ENCODE measurements at regions not wholly inside any gene's neighbourhood (a gene's known extent, or its start where the extent isn't known, plus 50 kb on each side); places are given as distances from the start of the nearest gene placed in this dataset.

GRCh38 chrX:69361311-69361845 lies 142.7 kb upstream of the NALF2 start:
- CTCF ChIA-PET, result no interaction called here
- POLR2A ChIA-PET, result no interaction called here
- no peak for TF ChIP-seq CTCF (IDR thresholded peaks at IDR 0.05; ENCODE audit: control extremely low read depth, extremely low read depth, low read depth, missing control alignments)
- DNase-seq (ENCODE audit: extremely low spot score), result no peak

GRCh38 chrX:69357317-69357716 lies 146.8 kb upstream of the NALF2 start:
- no peak for TF ChIP-seq CTCF (IDR thresholded peaks at IDR 0.05; ENCODE audit: control extremely low read depth, extremely low read depth, low read depth, missing control alignments)
- POLR2A ChIA-PET, result no interaction called here
- no peak for DNase-seq (ENCODE audit: extremely low spot score)
- CTCF ChIA-PET, result interaction anchor here (0.9 kb wide), 1 partner anchor 11 kb away, joined by 3 read pairs; no protein-coding TSS in a partner anchor

- ChIA-PET CTCF (no interaction called here), POLR2A (no interaction called here)
- peak; percentile 2 for DNase-seq (ENCODE audit: extremely low spot score)
- no peak for TF ChIP-seq CTCF (IDR thresholded peaks at IDR 0.05; ENCODE audit: control extremely low read depth, extremely low read depth, low read depth, missing control alignments)
Measured at GRCh38 chrX:69324851-69325250, 159.6 kb upstream of the PJA1 start.

- CTCF ChIA-PET, result no interaction called here
- DNase-seq (ENCODE audit: extremely low spot score), result peak; percentile 4
- TF ChIP-seq CTCF (IDR thresholded peaks at IDR 0.05; ENCODE audit: control extremely low read depth, extremely low read depth, low read depth, missing control alignments), result no peak
- POLR2A ChIA-PET, result no interaction called here
Measured at GRCh38 chrX:69323786-69324720, 158.8 kb upstream of the PJA1 start.

- no peak for TF ChIP-seq CTCF (IDR thresholded peaks at IDR 0.05; ENCODE audit: control extremely low read depth, extremely low read depth, low read depth, missing control alignments)
- DNase-seq (ENCODE audit: extremely low spot score), result no peak
- CTCF ChIA-PET, result no interaction called here
Measured at GRCh38 chrX:69321789-69322188, 156.5 kb upstream of the PJA1 start.

GRCh38 chrX:69321006-69321655 lies 155.9 kb upstream of the PJA1 start:
- POLR2A ChIA-PET, result no interaction called here
- DNase-seq (ENCODE audit: extremely low spot score), result no peak
- no peak for TF ChIP-seq CTCF (IDR thresholded peaks at IDR 0.05; ENCODE audit: control extremely low read depth, extremely low read depth, low read depth, missing control alignments)
- CTCF ChIA-PET, result no interaction called here

More at GRCh38 chrX:69321789-69322188, 156.5 kb upstream of the PJA1 start:
- POLR2A ChIA-PET, result no interaction called here
